CD14-positive monocyte (primary cell): ENCODE measurements at regions not wholly inside any gene's neighbourhood (a gene's known extent, or its start where the extent isn't known, plus 50 kb on each side); places are given as distances from the start of the nearest gene placed in this dataset.

Experiments
- DNase-seq, 3 donors: peaks; one replicate each; pipeline ENCODE4 v3.0.0-alpha.2; 2011 to 2022
- H2AFZ ChIP-seq: 2 replicates; pipeline ENCODE4 v1.6.0; 2012; ENCODE audit warnings: mild to moderate bottlenecking, low read depth, low read length, inconsistent platforms; ENCODE audit not compliant: insufficient read depth, poor library complexity, severe bottlenecking
- H3K27ac ChIP-seq, 2 donors: 1 replicate in 1 of 2; 2 replicates in 1 of 2; pipeline ENCODE4 v1.5.1; 2012 to 2013; ENCODE audit warnings: low read length in 2 of 2, control low read depth in 1 of 2, inconsistent platforms in 1 of 2, low read depth in 1 of 2, mild to moderate bottlenecking in 1 of 2
- H3K27me3 ChIP-seq, 2 donors: one replicate each; pipeline versions ENCODE4 v1.6.0 to v1.6.1; 2011 to 2013; ENCODE audit warnings: low read length in 2 of 2; ENCODE audit not compliant: control insufficient read depth in 2 of 2, insufficient read depth in 2 of 2
- H3K36me3 ChIP-seq, 2 donors: replicated peaks in 1 of 2; 1 replicate in 1 of 2; 2 replicates in 1 of 2; pipeline versions ENCODE4 v1.5.1 to v1.6.1; 2012 to 2013; ENCODE audit warnings: low read length in 2 of 2, control low read depth in 1 of 2, inconsistent platforms in 1 of 2, mild to moderate bottlenecking in 1 of 2; ENCODE audit not compliant: insufficient read depth in 2 of 2, control insufficient read depth in 1 of 2
- H3K4me1 ChIP-seq, 2 donors: 1 replicate in 1 of 2; 2 replicates in 1 of 2; pipeline versions ENCODE4 v1.5.1 to v1.6.1; 2012 to 2013; ENCODE audit warnings: low read length in 2 of 2, control low read depth in 1 of 2, inconsistent platforms in 1 of 2, mild to moderate bottlenecking in 1 of 2, moderate library complexity in 1 of 2; ENCODE audit not compliant: insufficient read depth in 2 of 2, control insufficient read depth in 1 of 2
- H3K4me2 ChIP-seq: replicated peaks from 2 replicates; pipeline ENCODE3; 2012; ENCODE audit warnings: low read length, moderate library complexity, mild to moderate bottlenecking; ENCODE audit not compliant: poor library complexity, severe bottlenecking; ENCODE audit errors: extremely low read depth
- H3K4me3 ChIP-seq, 3 experiments: fragments of 200-600 bp in 1 of 3; sonication (generic) in 1 of 3; replicated peaks in 1 of 3; 1 replicate in 2 of 3; 2 replicates in 1 of 3; pipeline ENCODE4 v1.5.1; 2011 to 2013; ENCODE audit warnings: low read length in 3 of 3, mild to moderate bottlenecking in 3 of 3, control low read depth in 2 of 3, low read depth in 2 of 3, inconsistent platforms in 1 of 3, moderate library complexity in 1 of 3
- H3K79me2 ChIP-seq: 2 replicates; pipeline ENCODE4 v1.6.0; 2012; ENCODE audit warnings: mild to moderate bottlenecking, control low read depth, inconsistent platforms, low read length, moderate library complexity; ENCODE audit not compliant: insufficient read depth
- H3K9ac ChIP-seq: 2 replicates; pipeline ENCODE4 v1.6.0; 2017; ENCODE audit warnings: low read length, mild to moderate bottlenecking; ENCODE audit not compliant: insufficient read depth, poor library complexity, severe bottlenecking
- H3K9me3 ChIP-seq, 2 donors: replicated peaks in 1 of 2; 1 replicate in 1 of 2; 2 replicates in 1 of 2; pipeline versions ENCODE4 v1.5.1 to v1.6.1; 2012 to 2013; ENCODE audit warnings: low read length in 2 of 2, control low read depth in 1 of 2; ENCODE audit not compliant: control insufficient read depth in 1 of 2, insufficient read depth in 1 of 2
- H4K20me1 ChIP-seq: 2 replicates; pipeline ENCODE4 v1.6.0; 2012; ENCODE audit warnings: mild to moderate bottlenecking, low read length, control low read depth, moderate library complexity; ENCODE audit not compliant: insufficient read depth
- H3K27ac Mint-ChIP-seq, 7 donors: one replicate each; pipeline ENCODE4 v1.8.0; 2020; ENCODE audit warnings: mild to moderate bottlenecking in 7 of 7, mixed read lengths in 7 of 7, moderate library complexity in 6 of 7, inconsistent platforms in 2 of 7
- H3K27me3 Mint-ChIP-seq, 3 donors: one replicate each; pipeline ENCODE4 v1.8.0; 2021 to 2022; ENCODE audit warnings: low read depth in 3 of 3, mild to moderate bottlenecking in 3 of 3, mixed read lengths in 3 of 3, moderate library complexity in 3 of 3, inconsistent platforms in 1 of 3
- H3K36me3 Mint-ChIP-seq, 2 donors: one replicate each; pipeline ENCODE4 v1.8.0; 2020; ENCODE audit warnings: mixed read lengths in 2 of 2, inconsistent platforms in 1 of 2, mild to moderate bottlenecking in 1 of 2
- H3K4me1 Mint-ChIP-seq: one replicate; pipeline ENCODE4 v1.8.0; 2020; ENCODE audit warnings: mild to moderate bottlenecking, mixed read lengths
- H3K4me3 Mint-ChIP-seq, 2 donors: one replicate each; pipeline ENCODE4 v1.8.0; 2020; ENCODE audit warnings: mild to moderate bottlenecking in 2 of 2, mixed read lengths in 2 of 2, moderate library complexity in 1 of 2
- H3K9me3 Mint-ChIP-seq, 7 donors: one replicate each; pipeline ENCODE4 v1.8.0; 2020 to 2022; ENCODE audit warnings: mixed read lengths in 7 of 7, mild to moderate bottlenecking in 6 of 7, moderate library complexity in 6 of 7, inconsistent platforms in 2 of 7
- CTCF ChIP-seq: fragments of 200-600 bp; IDR thresholded peaks from one replicate; pipeline ENCODE4 v1.8.0; 2022; ENCODE audit warnings: antibody characterized with exemption, mild to moderate bottlenecking
- WGBS: methylation state at CpG from one replicate; pipeline ENCODE4 v1.1.5; 2013; ENCODE audit warnings: missing lambda C conversion rate; ENCODE audit not compliant: insufficient coverage; 5-methylcytosine and 5-hydroxymethylcytosine counted together
- intact Hi-C, 2 donors: fragments of 100-400 bp; cut with micrococcal nuclease; formaldehyde crosslinking; loops; one replicate each; pipeline versions ENCODE4 v1.15.0 to v1.15.1; 2023

- Histone ChIP-seq H4K20me1 (no peaks in the 10 kb centered on the region), H3K27me3 (no peaks in the 10 kb centered on the region), H3K9me3 (no peaks in the 10 kb centered on the region), H3K36me3 (no peaks in the 10 kb centered on the region), H3K4me2 (no peak overlapping the region), H3K79me2 (no peaks in the 10 kb centered on the region), H3K9ac (no peak overlapping the region), H3K4me3 (no peak overlapping the region), H2AFZ (no peak overlapping the region), H3K27ac (no peak overlapping the region), H3K4me1 (no peaks in the 10 kb centered on the region)
- Mint-ChIP-seq H3K36me3 (no peaks in the 10 kb centered on the region), H3K9me3 (peaks cover 2 to 8% (median 6%) of the 10 kb centered on the region in 7 donors), H3K27me3 (peaks cover 5 to 9% (median 8%) of the 10 kb centered on the region in 3 donors), H3K27ac (no peak overlapping the region), H3K4me3 (no peak overlapping the region), H3K4me1 (no peaks in the 10 kb centered on the region)
- TF ChIP-seq CTCF = no peak
- intact Hi-C loops = no loop called here
- WGBS = 85% methylated on average over 5 of the region's 5 CpGs
- DNase-seq = no peak
These were observed 94.3 kb upstream of the GLI2 start for GRCh38 chr2:120641366-120641771.

DNA sequence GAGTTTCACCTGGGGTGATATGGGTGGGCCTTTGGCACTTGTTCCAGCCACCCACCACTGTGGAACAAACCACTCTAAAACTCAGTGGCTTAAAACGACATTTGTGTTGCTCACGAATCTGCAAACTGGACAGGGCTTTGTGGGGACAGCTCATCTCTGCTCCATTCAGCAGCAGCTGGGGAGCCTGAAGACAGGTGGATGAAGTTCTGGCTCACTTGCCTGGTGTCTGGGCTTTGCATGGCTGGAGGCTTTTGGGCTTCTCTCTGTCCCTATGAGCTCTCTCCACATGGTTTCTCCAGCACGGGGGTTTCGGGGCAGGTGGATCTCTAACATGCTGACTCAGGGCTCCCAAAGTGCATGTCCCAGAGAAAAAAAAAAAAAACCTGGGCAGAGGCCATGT lies 93.0 kb upstream of the GLI2 start:
- Mint-ChIP-seq H3K4me3 (no peak overlapping the region), H3K27me3 (peaks cover 5 to 10% (median 7%) of the 10 kb centered on the region in 3 donors), H3K27ac (no peak overlapping the region), H3K36me3 (no peaks in the 10 kb centered on the region), H3K9me3 (peaks cover 2 to 8% (median 7%) of the 10 kb centered on the region in 7 donors), H3K4me1 (no peaks in the 10 kb centered on the region)
- Histone ChIP-seq H3K4me2 (no peak overlapping the region), H3K9me3 (no peaks in the 10 kb centered on the region), H3K36me3 (no peaks in the 10 kb centered on the region), H3K4me1 (no peaks in the 10 kb centered on the region), H2AFZ (no peak overlapping the region), H3K27ac (no peak overlapping the region), H3K4me3 (no peak overlapping the region), H3K27me3 (no peaks in the 10 kb centered on the region), H3K79me2 (no peaks in the 10 kb centered on the region), H4K20me1 (no peaks in the 10 kb centered on the region), H3K9ac (no peak overlapping the region)
- 100% methylated on average over 2 of the region's 4 CpGs for WGBS
- no peak for TF ChIP-seq CTCF
- intact Hi-C loops = no loop called here
- DNase-seq = no peak
